ENCODE measurements at regions not wholly inside any gene's neighbourhood (a gene's known extent, or its start where the extent isn't known, plus 50 kb on each side); places are given as distances from the start of the nearest gene placed in this dataset.

DNA sequence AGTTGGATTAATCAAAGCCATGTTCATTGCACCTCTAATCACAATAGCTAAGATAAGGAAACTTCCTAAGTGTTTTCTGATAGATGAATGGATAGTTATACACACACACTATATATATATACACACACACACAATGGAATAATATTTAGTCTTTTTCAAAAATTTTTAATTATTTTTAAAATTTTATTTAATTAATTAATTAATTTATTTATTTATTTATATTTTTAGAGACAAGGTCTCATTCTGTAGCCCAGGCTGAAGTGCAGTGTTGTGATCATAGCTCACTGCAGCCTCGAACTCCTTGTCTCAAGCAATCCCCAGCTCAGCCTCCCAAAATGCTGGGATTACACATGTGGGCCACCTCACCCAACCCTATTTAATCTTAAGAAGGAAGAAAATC lies 481.0 kb upstream of the TNP1 start:
- TF ChIP-seq, protein P1, sequence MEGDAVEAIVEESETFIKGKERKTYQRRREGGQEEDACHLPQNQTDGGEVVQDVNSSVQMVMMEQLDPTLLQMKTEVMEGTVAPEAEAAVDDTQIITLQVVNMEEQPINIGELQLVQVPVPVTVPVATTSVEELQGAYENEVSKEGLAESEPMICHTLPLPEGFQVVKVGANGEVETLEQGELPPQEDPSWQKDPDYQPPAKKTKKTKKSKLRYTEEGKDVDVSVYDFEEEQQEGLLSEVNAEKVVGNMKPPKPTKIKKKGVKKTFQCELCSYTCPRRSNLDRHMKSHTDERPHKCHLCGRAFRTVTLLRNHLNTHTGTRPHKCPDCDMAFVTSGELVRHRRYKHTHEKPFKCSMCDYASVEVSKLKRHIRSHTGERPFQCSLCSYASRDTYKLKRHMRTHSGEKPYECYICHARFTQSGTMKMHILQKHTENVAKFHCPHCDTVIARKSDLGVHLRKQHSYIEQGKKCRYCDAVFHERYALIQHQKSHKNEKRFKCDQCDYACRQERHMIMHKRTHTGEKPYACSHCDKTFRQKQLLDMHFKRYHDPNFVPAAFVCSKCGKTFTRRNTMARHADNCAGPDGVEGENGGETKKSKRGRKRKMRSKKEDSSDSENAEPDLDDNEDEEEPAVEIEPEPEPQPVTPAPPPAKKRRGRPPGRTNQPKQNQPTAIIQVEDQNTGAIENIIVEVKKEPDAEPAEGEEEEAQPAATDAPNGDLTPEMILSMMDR (IDR thresholded peaks at IDR 0.05), result no peak
- TF ChIP-seq POLR2AphosphoS5 (IDR thresholded peaks at IDR 0.05) (no peak), POLR2A (IDR thresholded peaks at IDR 0.05) (no peak)
- Histone ChIP-seq H3K27me3 (no peaks in the 10 kb centered on the region), H3K36me3 (no peaks in the 10 kb centered on the region), H3K27ac (no peak overlapping the region), H3K4me1 (no peaks in the 10 kb centered on the region), H3K9me3 (no peaks in the 10 kb centered on the region), H3K4me3 (no peak overlapping the region)
- 81 to 92% methylated on average over 1 of the region's 1 CpG for WGBS, 2 donors
- no peak for ATAC-seq (ENCODE audit: low FRiP score in 2 of 2)
- DNase-seq, result no peak

DNA sequence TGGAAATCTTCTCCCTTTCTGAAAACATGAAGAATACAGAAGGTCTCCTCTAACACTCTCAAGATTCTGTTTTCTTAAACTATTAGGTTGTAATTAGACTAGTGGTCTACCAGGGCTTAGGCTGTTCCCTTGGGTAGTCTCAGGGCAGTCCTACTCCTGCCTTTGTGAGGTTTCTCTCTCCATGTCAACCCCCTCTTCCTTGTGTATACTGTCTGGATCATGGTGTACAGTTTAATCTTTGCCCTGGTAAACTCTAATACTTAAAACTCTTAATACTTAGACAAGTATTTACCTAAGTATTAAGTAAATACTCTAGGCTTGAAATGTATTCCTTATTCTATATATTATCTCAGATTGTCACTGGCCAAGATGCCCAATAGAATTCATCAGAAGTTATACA lies 480.3 kb upstream of the TNP1 start:
- ATAC-seq (ENCODE audit: low FRiP score in 2 of 2), result no peak
- no peaks in the 10 kb centered on the region for H3K27me3 ChIP-seq

DNA sequence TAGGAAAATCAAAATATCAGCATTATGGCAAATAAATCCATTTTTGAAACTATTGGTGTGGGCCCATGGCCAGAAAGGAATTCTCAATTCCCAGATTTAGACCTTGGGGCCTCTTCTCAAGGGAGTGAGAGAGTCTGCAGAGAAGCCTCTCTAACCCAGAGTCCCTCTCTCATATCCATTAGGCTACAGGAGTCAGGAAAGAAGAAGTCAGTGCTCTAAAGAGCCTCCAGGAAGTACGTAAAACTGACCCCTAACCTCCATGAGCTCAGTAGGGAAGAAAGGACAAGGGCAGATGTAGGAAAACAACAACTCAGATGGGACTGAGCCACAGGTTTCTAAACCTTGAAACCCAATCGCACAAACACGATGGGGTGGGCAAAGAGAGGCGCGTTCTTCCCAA lies 479.9 kb upstream of the TNP1 start:
- DNase-seq, result no peak
- Histone ChIP-seq H3K36me3 (no peaks in the 10 kb centered on the region), H3K9me3 (no peaks in the 10 kb centered on the region), H3K4me3 (no peak overlapping the region), H3K27me3 (no peaks in the 10 kb centered on the region), H3K27ac (no peak overlapping the region), H3K4me1 (no peaks in the 10 kb centered on the region)
- 96% methylated on average over 5 of the region's 5 CpGs for WGBS, 2 donors
- ATAC-seq (ENCODE audit: low FRiP score in 2 of 2), result no peak
- TF ChIP-seq POLR2A (IDR thresholded peaks at IDR 0.05) (no peak), EP300 (IDR thresholded peaks at IDR 0.05) (no peak), POLR2AphosphoS5 (IDR thresholded peaks at IDR 0.05) (no peak)
- TF ChIP-seq, protein P1 (IDR thresholded peaks at IDR 0.05), result no peak

More for the DNA sequence above, 480.3 kb upstream of the TNP1 start:
- no peak overlapping the region for H3K4me3 ChIP-seq
- TF ChIP-seq, protein P1 (IDR thresholded peaks at IDR 0.05), result no peak
- no peak for TF ChIP-seq POLR2AphosphoS5 (IDR thresholded peaks at IDR 0.05)
- no peak for TF ChIP-seq EP300 (IDR thresholded peaks at IDR 0.05)
- no peak for TF ChIP-seq POLR2A (IDR thresholded peaks at IDR 0.05)
- no peaks in the 10 kb centered on the region for H3K36me3 ChIP-seq
- H3K27ac ChIP-seq, result no peak overlapping the region
- H3K9me3 ChIP-seq, result no peaks in the 10 kb centered on the region
- H3K4me1 ChIP-seq, result no peaks in the 10 kb centered on the region
- no peak for DNase-seq

DNA sequence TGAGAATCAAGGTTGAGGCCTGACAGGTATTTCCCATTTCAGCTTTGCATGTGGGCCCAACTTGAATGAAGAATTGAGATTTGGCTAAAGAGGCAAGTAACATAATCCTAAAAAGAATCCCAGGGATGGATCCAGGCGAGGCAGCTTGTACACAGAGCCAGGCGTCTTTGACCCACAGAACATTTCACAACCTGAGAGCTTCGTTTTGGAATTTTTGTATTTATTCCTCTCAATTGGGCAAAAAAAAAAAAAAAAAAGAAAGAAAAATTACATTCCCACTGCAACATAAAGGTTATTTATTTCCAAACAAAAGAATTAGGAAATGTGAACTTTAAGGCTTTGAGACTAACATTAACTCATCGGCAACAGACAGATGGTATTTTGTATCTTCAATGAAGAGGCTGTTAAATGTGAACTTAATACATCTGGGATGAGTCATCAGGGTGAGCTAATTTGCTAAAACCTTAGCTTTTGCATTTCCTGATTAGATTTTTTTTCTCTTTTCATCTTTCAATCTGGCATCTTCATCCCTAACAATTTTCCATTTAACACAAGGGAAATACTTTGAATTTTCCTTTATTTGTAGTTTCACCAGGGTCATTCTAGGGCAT lies 478.5 kb upstream of the TNP1 start:
- Histone ChIP-seq H3K4me1 (no peaks in the 10 kb centered on the region), H3K27ac (no peak overlapping the region), H3K9me3 (no peaks in the 10 kb centered on the region), H3K4me3 (no peak overlapping the region), H3K36me3 (no peaks in the 10 kb centered on the region), H3K27me3 (no peaks in the 10 kb centered on the region)
- WGBS, 2 donors, result 84 to 91% methylated on average over 4 of the region's 4 CpGs
- TF ChIP-seq POLR2AphosphoS5 (IDR thresholded peaks at IDR 0.05) (no peak), EP300 (IDR thresholded peaks at IDR 0.05) (no peak), POLR2A (IDR thresholded peaks at IDR 0.05) (no peak)
- TF ChIP-seq, protein P1 (IDR thresholded peaks at IDR 0.05), result no peak
- peak in 1 of 2 donors; percentile 71 for ATAC-seq (ENCODE audit: low FRiP score in 2 of 2)
- DNase-seq, result no peak

DNA sequence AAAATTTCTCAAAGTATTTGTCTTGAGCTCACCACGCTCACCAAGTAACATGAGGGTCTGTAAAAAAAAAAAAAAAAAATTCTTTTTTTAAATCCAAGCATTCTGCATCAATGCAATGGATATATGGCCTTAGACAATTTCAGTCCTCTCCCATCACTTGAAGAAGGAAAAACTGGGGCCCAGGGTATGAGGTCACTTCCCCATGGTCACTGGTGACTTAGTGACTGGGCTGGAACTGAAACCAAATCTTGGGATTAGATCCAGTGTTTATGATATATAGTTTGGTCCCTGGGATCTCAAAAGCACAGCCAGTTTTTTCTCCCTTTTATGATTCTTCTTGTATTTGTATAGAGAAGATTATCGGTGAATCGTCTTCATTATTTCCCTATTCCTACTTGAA lies 477.9 kb upstream of the TNP1 start:
- no peaks in the 10 kb centered on the region for H3K27me3 ChIP-seq
- no peak for DNase-seq
- no peaks in the 10 kb centered on the region for H3K36me3 ChIP-seq
- H3K27ac ChIP-seq, result no peak overlapping the region
- no peaks in the 10 kb centered on the region for H3K9me3 ChIP-seq
- no peak for TF ChIP-seq POLR2AphosphoS5 (IDR thresholded peaks at IDR 0.05)
- TF ChIP-seq EP300 (IDR thresholded peaks at IDR 0.05), result no peak
- TF ChIP-seq POLR2A (IDR thresholded peaks at IDR 0.05), result no peak
- TF ChIP-seq, protein P1 (IDR thresholded peaks at IDR 0.05), result no peak
- 92 to 96% methylated on average over 3 of the region's 3 CpGs for WGBS, 2 donors
- no peak for ATAC-seq (ENCODE audit: low FRiP score in 2 of 2)
- H3K4me3 ChIP-seq, result no peak overlapping the region
- no peaks in the 10 kb centered on the region for H3K4me1 ChIP-seq
